Activated CD4-positive, alpha-beta T cell treated with anti-CD3 and anti-CD28 coated beads, Interleukin-2, amount 50 U/mL, for 48 hours (primary cell): ENCODE measurements at regions not wholly inside any gene's neighbourhood (a gene's known extent, or its start where the extent isn't known, plus 50 kb on each side); places are given as distances from the start of the nearest gene placed in this dataset.
"Not testable (repeated sequence)": the region's sequence is repeated elsewhere in the genome, so short reads cannot be mapped to it uniquely, and the experiment has no call there.

Experiments used
- DNase-seq, 2 experiments: peaks; one replicate each; pipeline ENCODE4 v3.0.0-alpha.2; 2020

DNA sequence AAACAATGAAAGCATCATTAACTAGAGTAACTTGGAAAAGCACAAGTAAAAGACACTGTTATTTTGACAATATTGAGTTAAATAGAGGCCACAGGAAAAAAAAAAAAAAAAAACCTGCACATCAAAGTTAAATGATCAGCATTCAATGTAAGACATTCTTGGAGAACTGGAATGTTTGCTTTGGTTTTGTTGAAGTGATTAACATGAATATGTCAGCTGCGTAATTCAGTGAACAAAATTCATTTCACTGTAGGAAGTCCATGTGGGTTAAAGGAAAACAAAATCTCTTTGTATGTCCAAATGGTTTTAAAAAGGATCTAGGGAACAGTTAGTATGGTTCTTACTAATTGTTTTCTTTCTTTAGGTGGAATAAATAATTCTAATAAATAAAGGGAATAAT, 252.8 kb upstream of the CNTN6 start:
- DNase-seq, result no peak

DNA sequence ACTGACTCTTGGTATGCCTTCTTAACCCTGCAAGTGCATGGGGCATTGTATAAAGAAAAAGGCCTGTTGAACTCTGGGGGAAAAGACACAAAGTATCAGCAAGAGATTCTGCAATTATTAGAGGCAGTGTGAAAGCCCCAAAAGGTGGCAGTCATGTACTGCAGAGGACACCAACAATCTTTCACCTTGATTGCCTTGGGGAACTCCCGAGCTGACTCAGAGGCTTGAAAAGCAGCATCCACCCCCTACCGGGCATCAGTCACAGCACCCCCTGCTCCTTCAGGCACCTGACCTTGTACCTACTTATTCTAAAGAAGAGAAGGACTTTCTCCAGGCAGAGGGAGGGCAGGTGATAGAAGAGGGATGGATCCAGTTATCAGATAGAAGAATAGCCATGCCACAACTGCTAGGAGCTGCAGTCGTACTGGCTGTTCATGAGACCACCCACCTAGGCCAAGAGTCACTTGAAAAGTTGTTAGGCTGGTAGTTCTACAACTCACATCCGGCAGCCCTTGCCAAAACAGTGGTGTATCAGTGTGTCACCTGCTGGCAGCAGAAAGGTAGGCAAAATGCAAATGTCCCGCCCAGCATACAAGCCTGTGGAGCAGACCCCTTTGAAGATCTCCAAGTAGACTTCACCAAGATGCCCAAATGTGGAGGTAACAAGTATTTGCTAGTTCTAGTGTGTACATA, 241.6 kb upstream of the CNTN6 start:
- DNase-seq, result no peak

DNA sequence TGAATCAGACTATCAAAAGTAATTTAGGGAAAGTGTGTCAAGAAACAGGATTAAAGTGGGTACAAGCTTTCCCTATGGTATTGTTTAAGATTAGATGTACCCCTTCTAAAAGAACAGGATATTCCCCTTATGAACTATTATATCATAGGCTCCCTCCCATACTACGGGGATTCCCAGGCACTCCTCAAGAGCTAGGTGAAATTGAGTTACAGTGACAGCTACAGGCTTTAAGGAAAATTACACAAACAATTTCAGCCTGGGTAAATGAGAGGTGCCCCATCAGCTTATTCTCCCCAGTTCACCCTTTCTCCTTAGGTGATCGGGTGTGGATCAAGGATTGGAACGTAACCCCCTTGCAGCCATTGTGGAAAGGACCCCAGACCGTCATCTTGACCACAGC, 240.8 kb upstream of the CNTN6 start:
- DNase-seq, result no peak

DNA sequence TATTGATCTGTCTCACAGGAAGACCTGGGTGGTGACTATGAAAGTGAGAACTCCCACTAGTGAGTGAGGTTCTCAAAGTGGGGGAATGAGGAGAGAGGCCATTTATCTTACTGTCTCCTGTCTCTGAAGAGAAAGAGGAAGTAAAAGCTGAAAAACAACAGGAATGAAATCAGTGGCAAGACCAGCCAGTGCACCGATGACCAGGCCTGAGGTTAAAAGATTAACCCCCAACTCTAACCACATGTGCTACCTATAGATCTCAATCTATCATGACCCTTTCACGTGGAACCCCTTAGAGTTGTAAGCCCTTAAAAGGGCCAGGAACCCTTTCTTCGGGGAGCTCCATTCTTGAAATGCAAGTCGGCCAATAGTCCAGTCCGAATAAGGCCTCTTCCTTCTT, 239.3 kb upstream of the CNTN6 start:
- no peak for DNase-seq

DNA sequence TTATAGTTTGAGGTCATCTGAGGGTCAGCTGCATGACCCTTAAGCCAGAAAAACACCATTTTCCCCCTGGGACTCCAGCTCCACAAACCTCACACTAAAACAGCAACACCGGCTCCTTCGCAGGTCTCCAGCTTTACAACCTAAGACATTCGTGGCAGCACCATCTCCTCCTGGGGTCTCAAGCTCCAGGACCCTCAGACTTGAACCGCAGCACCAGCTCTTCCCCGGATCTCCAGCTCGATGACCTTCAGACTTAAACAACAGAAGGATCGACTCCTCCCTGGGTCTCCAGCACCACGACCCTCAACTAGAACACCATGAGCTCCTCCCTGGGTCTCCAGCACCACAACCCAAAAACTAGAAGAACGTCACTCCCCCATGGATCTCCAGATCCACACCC, 233.7 kb upstream of the CNTN6 start:
- DNase-seq, result no peak

DNA sequence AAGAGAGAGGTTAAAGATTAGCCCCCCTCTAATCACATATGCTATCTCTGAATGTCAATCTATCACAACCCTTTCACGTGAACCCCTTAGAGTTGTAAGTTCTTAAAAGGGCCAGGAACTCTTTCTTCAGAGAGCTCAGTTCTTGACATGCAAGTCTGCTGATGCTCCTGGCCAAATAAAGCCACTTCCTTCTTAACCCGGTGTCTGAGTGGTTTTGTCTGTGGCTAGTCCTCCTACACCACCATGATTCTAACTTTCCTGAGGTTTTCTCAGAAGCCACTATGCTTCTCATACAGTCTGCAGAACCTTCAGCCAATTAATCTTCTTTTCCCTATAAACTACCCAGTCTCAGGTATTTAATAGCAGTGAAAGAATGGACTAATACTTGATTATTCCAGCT, 231.1 kb upstream of the CNTN6 start:
- DNase-seq, result no peak

DNA sequence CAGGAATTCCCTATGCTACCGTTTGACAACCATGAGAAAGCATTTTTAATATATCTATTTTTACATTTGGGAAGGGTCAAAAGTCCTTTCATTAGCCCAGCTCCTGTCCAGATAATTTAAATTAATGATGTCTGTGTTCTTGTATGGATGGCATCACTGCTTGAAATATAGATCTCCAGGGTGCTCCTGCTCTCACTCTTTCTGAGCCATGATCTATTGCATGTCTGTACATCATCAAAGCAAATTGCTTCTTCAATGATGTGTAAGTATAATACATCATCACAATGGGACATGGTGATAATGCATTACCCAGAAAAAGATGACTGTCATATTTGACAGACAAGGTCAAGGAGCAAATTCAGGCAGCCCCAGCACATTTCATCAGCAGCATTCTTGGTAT, 223.6 kb upstream of the CNTN6 start:
- DNase-seq, result no peak

DNA sequence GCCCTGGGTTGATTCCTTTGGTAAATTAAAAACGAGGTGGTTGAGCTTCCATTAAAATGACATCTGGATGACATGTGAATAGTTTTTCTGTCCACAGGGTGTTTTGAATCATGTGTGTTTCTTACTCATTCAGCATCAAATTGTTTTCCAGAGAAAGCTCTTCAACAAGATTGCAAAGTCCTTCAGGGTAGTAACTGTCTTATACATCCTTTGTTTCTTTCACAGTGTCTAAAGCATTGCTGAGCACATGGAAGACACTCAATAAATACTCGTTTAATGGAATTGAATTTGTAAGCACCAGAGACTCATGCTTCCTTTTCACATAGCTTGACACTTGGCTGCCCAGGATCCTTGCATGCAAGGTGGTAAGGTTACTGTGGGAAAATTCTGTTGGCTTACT, 223.1 kb upstream of the CNTN6 start:
- no peak for DNase-seq

DNA sequence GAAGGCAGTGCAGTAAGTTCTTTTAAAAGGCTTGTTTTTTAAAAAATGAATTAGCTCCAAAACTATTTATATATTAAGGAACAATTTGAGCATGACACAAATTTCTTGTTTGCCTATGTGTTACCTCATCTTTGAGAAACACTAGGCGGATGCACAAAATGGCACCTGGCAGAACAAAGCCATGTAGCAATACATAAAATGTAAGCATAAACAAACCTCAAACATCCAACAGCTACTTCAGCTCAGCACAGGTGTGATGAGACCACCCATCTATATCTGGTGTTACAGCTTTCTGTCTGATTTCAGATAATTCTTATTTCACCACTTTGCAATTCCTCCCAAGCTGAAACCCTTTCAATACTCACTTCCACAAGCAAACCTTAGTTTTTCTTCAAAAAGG, 221.2 kb upstream of the CNTN6 start:
- DNase-seq, result no peak

DNA sequence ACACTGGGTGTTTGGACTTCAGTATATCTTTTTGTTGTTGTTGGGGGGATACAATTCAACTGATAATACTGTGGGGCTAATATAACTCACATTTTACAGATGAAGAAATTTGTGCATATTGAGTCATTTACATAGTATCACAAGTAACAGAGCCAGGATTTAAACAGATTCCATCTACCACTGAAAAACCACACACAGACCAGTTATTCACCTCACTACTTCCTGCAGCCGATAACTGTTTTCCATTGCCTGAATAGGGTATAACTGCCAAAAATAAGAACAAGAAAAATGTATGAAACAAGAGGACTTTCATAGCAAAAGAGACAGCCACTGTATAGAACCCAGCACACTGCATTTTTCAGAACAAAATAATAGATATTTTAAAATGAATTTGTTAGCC, 215.8 kb upstream of the CNTN6 start:
- no peak for DNase-seq

DNA sequence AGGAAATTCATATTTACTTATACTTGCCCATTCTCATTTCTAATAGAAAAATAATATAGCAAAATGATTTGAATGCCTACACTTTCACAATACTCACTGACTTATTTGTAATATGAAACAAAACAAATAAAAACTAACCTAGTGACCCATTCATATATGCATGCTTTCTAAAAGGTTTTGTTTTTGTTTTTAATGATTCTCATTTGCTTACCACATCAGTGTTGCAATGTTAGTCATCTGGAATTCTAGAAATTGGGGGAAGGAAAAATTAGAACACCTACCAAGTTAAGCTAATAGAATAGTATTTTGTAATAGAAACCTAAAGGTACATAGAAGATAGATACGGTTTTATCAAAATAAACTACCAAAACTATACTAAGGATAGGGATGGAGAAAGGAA, 214.1 kb upstream of the CNTN6 start:
- no peak for DNase-seq

DNA sequence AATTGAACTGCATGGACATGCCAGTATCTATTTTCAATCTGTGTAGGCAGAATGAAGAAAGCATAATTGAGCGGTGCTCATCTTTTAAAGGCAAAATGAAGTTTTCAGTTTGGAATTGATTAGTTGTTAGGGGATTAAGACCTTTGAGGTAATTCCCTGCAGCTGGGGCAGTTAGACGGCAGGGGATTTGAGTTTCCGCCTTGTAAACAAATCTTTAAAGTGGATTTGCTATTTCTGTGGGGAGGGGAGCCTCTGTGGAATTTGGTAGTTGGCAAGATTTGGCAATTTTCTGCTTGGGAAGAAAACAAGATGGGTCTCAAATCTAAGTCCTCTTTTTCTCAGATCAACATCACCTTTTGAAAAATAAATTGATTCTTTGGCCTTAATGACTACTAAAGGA, 212.5 kb upstream of the CNTN6 start:
- no peak for DNase-seq

DNA sequence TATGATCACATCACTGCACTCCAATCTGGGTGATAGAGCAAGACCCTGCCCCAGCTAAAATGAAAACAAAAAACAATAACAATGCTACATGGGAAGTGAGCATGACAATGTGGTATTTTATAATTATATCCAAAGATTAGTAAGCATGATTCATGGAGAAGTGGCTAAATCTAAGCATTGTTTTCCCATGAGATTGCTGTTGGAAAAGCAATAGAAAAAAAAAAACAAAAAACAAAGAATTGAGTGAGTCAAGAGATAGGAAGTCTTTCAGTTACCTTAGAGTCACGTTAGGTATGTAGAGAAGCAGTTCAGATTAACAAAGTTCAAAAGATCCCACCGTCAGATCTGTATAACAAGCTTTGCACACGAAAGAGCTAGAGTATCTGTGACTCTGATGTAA, 210.3 kb upstream of the CNTN6 start:
- DNase-seq, result no peak

DNA sequence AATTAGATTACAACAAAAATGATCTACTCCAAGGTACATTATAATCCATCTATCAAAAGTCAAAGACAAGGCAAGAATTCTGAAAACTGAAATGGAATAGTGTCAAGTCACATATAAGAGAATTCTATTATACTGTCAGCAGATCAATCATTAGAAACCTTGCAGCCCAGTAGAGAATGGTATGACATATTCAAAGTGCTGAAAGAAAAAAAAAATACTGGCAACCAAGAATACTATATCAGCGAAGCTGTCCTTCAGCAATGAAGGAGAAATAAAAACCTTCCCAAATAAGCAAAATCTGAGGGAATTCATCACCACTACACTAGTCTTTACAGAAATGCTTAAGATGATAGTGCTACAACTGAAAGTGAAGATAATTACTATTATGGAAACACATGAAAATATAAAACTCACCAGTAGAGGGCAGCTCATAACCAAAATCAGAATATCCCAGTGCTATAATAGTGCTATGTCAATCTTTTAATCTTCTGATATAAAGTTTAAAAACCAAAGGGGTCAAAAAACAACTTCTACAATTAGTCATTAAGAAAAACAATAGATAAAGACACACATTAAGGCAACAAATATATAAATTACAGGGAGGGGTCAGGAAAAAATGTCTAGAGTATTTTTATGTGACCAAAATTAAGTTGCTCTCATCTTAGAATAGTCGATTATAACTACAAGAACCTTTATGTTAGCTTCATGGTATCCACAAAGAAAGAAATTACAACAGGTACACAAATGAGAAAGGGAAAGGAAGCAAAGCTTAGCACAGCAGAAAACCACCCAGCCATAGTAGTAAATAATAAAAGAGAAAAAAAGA, 190.7 kb upstream of the CNTN6 start:
- DNase-seq, result no peak

DNA sequence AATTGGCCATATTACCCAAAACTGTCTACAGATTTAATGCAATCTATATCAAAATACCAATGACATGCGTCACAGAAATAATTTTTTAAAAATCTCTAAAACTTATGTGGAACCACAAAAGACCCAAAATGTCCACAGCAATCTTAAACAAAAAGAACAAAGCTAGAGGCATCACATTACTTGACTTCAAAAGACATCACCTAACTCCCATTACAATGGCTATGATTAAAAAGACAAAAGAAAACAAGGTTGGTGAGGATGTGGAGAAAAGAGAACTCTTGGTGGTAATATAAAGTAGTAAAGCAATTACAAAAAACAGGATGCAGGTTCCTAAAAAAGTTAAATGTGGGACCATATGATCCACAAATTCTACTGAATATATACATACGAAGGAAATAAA, 187.6 kb upstream of the CNTN6 start:
- no peak for DNase-seq

DNA sequence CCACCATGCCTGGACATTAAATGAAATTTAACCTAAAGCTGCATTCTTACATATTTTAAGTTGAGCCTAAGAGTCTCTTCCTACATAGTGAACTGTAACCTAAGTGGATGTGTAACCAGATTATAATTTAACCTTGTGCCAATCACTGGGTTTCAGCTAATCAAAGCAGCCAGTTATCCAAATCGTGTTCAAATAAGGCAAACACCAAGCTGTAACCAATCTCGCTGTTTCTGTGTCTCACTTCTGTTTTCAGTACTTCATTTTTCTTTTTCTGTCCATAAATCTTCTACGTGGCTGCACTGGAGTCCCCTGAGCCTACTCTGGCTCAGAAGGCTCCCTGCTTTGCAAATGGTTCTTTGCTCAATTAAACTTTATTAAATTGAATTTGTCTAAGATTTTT, 186.1 kb upstream of the CNTN6 start:
- DNase-seq, result no peak

DNA sequence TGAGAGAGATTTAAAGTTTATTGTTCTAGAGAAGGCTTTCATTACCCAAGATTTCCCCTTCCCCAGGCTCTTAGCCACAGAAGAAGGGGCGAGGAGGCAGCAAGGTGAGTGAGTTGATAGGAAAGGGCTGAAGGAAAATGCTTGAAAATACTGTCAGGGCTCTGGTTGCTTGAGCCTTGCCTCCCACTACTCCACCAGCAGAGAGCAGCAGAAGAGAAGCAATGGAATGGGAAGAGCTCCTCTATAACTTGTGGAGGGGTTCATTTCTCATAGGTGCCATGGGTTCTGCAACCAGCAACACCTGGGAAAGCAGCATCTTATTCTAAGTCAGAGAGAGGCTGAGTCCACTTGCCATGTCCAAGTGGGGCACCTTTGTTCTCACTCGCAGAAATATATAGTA, 184.0 kb upstream of the CNTN6 start:
- no peak for DNase-seq

DNA sequence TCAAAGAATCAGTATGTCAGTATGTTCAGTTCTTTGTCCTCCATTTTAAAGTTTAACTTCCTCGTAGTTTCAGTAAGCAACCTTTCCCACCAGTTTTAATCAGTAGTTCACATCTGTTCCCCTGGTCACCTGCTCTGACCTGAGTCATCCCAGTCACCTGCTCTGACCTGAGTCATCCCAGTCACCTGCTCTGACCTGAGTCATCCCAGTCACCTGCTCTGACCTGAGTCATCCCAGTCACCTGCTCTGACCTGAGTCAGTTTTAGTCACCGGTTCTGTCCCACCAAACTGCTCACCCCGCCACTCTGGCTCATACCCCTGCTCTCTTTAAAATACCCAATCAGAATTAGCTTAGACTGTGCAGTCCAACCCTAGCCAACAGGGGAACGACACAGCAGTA, 180.1 kb upstream of the CNTN6 start:
- not testable (repeated sequence) for DNase-seq

DNA sequence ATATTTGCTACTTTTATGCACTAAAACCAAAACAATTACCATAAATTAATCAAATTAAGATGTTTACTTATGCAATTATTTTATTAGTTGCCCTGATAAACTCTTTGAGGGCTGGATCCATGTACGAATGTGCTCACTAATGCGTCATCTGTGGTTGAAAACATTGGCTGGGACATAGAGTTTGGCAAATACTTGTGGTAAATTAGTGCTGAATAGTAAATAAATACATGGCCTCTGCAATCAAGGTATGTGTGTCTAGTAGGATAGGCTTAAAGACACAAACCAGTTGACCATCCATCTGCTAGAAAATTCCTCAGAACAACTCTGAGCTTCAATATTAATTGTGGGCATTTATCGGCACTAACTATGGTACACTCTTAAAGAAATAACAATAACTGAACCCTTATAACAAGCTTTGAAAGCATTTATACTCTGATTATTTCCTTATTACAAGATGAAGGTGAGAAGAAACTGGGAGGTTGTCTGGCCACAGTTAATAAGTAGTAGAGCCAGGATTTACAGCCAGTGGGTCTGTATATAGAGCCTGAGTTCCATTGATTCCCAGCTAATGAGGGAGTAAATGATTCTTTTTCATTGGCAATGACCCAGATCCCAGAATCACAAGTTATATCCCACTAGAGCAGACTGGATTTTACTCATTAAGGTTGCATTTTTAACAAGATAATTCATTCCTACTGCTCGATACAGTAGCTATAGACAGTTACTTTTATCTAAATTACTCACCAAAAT, 169.5 kb upstream of the CNTN6 start:
- no peak for DNase-seq

DNA sequence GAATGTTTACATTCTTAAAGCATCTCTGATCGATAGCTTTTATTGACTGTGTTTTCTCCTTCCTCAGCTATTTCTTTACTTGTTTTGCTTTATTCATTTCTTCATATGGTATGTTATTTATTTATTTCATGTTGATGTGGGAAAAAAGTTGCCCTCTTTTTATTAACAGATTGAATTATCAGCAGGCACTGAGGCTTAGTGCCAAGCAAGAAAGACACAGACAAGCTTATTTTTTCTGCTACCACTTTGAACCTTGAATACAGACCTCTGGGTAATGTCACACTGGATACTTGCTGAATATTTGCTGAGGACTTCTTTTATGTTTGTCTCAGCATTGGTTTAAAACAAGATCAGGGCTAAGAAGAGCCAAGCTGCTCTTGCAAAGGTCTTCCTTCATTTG, 162.0 kb upstream of the CNTN6 start:
- DNase-seq, result no peak

DNA sequence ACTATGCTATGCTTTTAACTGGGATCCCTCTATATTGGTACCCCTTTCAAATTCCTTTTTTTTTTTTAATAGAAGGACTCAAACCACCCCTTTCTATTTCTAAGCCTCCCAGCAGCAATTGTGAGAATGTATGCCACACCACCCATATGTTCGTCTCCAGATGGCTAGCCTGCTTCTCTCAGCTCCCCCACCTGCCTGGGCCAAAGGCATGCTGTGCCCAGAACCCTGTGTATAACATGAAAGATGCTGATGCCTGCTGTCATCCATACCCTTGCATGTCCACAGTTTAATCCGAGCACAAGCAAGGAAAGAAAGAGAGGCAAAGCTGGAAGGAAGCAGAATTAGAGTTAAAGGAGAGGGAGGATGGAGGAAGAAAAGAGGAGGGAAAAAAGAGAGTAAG, 159.5 kb upstream of the CNTN6 start:
- DNase-seq, result no peak

DNA sequence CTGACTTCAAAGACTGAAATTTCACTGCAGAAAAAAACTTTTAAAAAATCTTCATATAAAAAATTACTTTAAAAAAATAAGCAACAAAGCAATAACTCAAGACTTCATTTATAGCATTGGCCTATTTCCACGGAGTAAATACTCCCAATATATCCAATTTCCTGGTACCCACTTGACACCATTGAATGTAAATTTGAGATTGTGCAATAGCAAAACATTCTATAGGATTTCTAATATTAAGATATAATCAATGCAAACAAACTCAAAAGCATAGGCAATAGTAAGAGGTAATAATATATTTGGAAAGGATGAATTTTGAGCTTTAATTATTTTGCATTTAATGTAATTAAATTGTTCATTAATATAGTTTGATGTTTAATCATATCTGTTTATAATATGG, 148.0 kb upstream of the CNTN6 start:
- no peak for DNase-seq

DNA sequence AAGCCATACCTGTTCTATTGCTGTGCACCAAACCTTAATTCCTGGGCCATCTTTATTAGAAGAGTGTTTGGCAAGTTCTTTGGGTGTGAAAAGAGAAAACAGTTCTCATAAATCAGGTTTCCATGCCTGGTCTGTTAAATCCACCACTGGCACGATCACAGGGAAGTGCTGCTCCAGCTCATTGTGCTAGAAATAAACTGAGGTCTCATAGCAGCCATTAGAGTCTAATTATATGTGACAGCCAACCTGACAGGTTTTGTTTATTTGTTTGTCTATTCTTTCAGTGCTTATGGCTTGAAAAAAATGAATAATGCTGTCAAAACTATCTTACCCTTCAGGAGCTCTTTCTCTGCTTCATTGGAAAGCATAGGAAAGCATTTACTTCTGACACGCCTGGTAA, 147.1 kb upstream of the CNTN6 start:
- DNase-seq, result no peak

DNA sequence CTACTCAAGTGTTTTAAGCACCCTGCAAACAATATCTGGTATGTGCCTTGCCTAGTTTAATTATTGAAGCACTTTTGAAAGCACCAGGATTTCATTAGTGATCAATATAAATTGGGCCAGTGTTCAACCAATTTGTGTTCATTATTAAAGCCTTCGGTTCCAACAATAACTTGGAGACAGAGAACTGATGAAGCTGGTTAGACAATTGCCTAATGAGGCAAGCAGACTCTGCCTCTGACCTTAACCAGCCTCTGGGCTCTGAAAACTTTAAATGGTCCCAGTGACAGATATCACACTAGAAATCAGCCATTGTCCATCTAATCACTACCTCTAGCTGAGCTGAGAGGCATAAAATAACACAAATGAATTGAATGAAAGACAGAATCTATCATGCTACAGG, 139.9 kb upstream of the CNTN6 start:
- DNase-seq, result no peak
